H1 (cell line): ENCODE measurements at regions not wholly inside any gene's neighbourhood (a gene's known extent, or its start where the extent isn't known, plus 50 kb on each side); places are given as distances from the start of the nearest gene placed in this dataset.

Experiments used
- BRCA1 ChIP-seq: IDR thresholded peaks from 2 replicates; pipeline ENCODE4 v1.6.1; 2012; ENCODE audit warnings: low read depth, low read length, improper control_type of control experiment
- CTBP2 ChIP-seq: IDR thresholded peaks from 2 replicates; pipeline ENCODE4 v1.7.0; 2011; ENCODE audit warnings: borderline replicate concordance, mild to moderate bottlenecking, moderate library complexity, mixed read lengths, low read length; ENCODE audit not compliant: insufficient read depth, insufficient read length
- KDM1A ChIP-seq: fragments of 200-600, 300-600 bp; sonication (generic); IDR thresholded peaks from 2 replicates; pipeline ENCODE4 v1.7.1; 2016; ENCODE audit warnings: mild to moderate bottlenecking, low read length, borderline replicate concordance
- RFX5 ChIP-seq: IDR thresholded peaks from 2 replicates; pipeline ENCODE4 v1.6.1; 2011; ENCODE audit warnings: low read depth, low read length, improper control_type of control experiment, borderline replicate concordance
- SAP30 ChIP-seq: fragments of 300-600 bp; sonication (generic); IDR thresholded peaks from 2 replicates; pipeline ENCODE4 v1.7.1; 2012; ENCODE audit warnings: low read length, moderate library complexity, mild to moderate bottlenecking, inconsistent platforms; ENCODE audit not compliant: insufficient read depth, insufficient replicate concordance
- SIN3A ChIP-seq, 2 experiments: IDR thresholded peaks in 1 of 2; conservative IDR thresholded peaks in 1 of 2; 2 replicates each; pipeline ENCODE4 v1.6.1; 2011 to 2012; ENCODE audit warnings: low read length in 2 of 2, improper control_type of control experiment in 1 of 2, low read depth in 1 of 2, mild to moderate bottlenecking in 1 of 2
- TF ChIP-seq, protein P1 (sequence below): fragments of 300-600 bp; sonication (generic); IDR thresholded peaks from 2 replicates; pipeline ENCODE4 v1.7.1; 2012; ENCODE audit warnings: low read length, moderate library complexity, mild to moderate bottlenecking, inconsistent platforms; ENCODE audit not compliant: insufficient replicate concordance

DNA sequence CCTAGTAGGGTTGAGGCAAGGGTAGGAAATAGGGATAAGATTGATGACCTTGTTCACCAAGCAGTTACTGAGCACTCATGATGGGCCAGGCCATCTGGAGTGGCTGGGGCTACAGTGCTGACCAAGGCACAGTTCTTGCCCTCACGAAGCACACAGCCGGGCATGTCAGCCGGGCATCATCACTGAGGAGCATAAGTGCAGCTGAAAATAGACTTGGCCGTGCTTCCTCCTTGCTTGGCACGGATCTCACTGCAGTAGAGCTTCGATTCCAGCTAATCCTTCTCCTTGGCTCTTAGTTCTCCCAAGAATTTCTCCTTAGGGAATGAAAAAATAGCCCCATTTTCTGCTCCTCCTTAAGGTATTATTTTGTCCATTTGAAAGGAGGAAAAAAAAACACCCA, 116.6 kb downstream of the NMUR2 start (continued):
- TF ChIP-seq, protein P1, sequence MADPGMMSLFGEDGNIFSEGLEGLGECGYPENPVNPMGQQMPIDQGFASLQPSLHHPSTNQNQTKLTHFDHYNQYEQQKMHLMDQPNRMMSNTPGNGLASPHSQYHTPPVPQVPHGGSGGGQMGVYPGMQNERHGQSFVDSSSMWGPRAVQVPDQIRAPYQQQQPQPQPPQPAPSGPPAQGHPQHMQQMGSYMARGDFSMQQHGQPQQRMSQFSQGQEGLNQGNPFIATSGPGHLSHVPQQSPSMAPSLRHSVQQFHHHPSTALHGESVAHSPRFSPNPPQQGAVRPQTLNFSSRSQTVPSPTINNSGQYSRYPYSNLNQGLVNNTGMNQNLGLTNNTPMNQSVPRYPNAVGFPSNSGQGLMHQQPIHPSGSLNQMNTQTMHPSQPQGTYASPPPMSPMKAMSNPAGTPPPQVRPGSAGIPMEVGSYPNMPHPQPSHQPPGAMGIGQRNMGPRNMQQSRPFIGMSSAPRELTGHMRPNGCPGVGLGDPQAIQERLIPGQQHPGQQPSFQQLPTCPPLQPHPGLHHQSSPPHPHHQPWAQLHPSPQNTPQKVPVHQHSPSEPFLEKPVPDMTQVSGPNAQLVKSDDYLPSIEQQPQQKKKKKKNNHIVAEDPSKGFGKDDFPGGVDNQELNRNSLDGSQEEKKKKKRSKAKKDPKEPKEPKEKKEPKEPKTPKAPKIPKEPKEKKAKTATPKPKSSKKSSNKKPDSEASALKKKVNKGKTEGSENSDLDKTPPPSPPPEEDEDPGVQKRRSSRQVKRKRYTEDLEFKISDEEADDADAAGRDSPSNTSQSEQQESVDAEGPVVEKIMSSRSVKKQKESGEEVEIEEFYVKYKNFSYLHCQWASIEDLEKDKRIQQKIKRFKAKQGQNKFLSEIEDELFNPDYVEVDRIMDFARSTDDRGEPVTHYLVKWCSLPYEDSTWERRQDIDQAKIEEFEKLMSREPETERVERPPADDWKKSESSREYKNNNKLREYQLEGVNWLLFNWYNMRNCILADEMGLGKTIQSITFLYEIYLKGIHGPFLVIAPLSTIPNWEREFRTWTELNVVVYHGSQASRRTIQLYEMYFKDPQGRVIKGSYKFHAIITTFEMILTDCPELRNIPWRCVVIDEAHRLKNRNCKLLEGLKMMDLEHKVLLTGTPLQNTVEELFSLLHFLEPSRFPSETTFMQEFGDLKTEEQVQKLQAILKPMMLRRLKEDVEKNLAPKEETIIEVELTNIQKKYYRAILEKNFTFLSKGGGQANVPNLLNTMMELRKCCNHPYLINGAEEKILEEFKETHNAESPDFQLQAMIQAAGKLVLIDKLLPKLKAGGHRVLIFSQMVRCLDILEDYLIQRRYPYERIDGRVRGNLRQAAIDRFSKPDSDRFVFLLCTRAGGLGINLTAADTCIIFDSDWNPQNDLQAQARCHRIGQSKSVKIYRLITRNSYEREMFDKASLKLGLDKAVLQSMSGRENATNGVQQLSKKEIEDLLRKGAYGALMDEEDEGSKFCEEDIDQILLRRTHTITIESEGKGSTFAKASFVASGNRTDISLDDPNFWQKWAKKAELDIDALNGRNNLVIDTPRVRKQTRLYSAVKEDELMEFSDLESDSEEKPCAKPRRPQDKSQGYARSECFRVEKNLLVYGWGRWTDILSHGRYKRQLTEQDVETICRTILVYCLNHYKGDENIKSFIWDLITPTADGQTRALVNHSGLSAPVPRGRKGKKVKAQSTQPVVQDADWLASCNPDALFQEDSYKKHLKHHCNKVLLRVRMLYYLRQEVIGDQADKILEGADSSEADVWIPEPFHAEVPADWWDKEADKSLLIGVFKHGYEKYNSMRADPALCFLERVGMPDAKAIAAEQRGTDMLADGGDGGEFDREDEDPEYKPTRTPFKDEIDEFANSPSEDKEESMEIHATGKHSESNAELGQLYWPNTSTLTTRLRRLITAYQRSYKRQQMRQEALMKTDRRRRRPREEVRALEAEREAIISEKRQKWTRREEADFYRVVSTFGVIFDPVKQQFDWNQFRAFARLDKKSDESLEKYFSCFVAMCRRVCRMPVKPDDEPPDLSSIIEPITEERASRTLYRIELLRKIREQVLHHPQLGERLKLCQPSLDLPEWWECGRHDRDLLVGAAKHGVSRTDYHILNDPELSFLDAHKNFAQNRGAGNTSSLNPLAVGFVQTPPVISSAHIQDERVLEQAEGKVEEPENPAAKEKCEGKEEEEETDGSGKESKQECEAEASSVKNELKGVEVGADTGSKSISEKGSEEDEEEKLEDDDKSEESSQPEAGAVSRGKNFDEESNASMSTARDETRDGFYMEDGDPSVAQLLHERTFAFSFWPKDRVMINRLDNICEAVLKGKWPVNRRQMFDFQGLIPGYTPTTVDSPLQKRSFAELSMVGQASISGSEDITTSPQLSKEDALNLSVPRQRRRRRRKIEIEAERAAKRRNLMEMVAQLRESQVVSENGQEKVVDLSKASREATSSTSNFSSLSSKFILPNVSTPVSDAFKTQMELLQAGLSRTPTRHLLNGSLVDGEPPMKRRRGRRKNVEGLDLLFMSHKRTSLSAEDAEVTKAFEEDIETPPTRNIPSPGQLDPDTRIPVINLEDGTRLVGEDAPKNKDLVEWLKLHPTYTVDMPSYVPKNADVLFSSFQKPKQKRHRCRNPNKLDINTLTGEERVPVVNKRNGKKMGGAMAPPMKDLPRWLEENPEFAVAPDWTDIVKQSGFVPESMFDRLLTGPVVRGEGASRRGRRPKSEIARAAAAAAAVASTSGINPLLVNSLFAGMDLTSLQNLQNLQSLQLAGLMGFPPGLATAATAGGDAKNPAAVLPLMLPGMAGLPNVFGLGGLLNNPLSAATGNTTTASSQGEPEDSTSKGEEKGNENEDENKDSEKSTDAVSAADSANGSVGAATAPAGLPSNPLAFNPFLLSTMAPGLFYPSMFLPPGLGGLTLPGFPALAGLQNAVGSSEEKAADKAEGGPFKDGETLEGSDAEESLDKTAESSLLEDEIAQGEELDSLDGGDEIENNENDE, result no peak
- TF ChIP-seq CTBP2 (no peak), KDM1A (no peak), SIN3A (conservative IDR thresholded peaks at IDR 0.05 in 1 of 2, IDR thresholded peaks at IDR 0.05 in 1 of 2; ENCODE audit: low read depth in 1 of 2, low read length in 2 of 2) (no peak), RFX5 (no peak), SAP30 (no peak), BRCA1 (no peak)
